Colonic mucosa (tissue), 4 donors: ENCODE measurements at regions not wholly inside any gene's neighbourhood (a gene's known extent, or its start where the extent isn't known, plus 50 kb on each side); places are given as distances from the start of the nearest gene placed in this dataset.
"Not testable (repeated sequence)": the region's sequence is repeated elsewhere in the genome, so short reads cannot be mapped to it uniquely, and the experiment has no call there.

ENCODE experiments used
- DNase-seq: peaks from one replicate; pipeline ENCODE4 v3.0.0-alpha.2; 2020
- H3K27ac ChIP-seq: fragments of 200-600 bp; one replicate; pipeline ENCODE4 v1.8.0; 2021
- H3K27me3 ChIP-seq: fragments of 200-600 bp; one replicate; pipeline ENCODE4 v1.8.0; 2021
- H3K36me3 ChIP-seq: fragments of 200-600 bp; one replicate; pipeline ENCODE4 v1.8.0; 2021
- H3K4me1 ChIP-seq: fragments of 200-600 bp; one replicate; pipeline ENCODE4 v1.8.0; 2021; ENCODE audit warnings: mild to moderate bottlenecking
- H3K4me3 ChIP-seq: fragments of 200-600 bp; one replicate; pipeline ENCODE4 v1.8.0; 2021
- H3K9ac ChIP-seq, 2 donors: one replicate each; pipeline ENCODE4 v1.7.0; 2013; ENCODE audit warnings: control low read depth in 2 of 2, low read depth in 2 of 2, low read length in 2 of 2
- H3K9me3 ChIP-seq: fragments of 200-600 bp; one replicate; pipeline ENCODE4 v1.8.0; 2021
- CTCF ChIP-seq: fragments of 200-600 bp; IDR thresholded peaks from one replicate; pipeline ENCODE4 v1.8.0; 2022; ENCODE audit warnings: antibody characterized with exemption, mild to moderate bottlenecking
- intact Hi-C: fragments of 100-400 bp; cut with DNase I; formaldehyde crosslinking; loops from one replicate; pipeline ENCODE4 v1.14.1; 2022
- donor health status: healthy.
- donor health status: DM: no; HTN: no; CAD: no.
- donor health status: DM: no; HTN: no; CAD: no.

- Histone ChIP-seq H3K4me1 (no peaks in the 10 kb centered on the region), H3K36me3 (no peaks in the 10 kb centered on the region), H3K9ac (no peak overlapping the region), H3K9me3 (no peaks in the 10 kb centered on the region), H3K27me3 (no peaks in the 10 kb centered on the region), H3K27ac (no peak overlapping the region), H3K4me3 (no peak overlapping the region)
- no peak for DNase-seq
- no peak for TF ChIP-seq CTCF
- intact Hi-C loops = no loop called here
Observed at GRCh38 chr12:46569826-46570439, 197.4 kb upstream of the SLC38A2 start.

- Histone ChIP-seq H3K9ac (no peak overlapping the region), H3K36me3 (no peaks in the 10 kb centered on the region), H3K4me3 (no peak overlapping the region), H3K9me3 (no peaks in the 10 kb centered on the region), H3K4me1 (no peaks in the 10 kb centered on the region), H3K27ac (no peak overlapping the region), H3K27me3 (no peaks in the 10 kb centered on the region)
- no peak for TF ChIP-seq CTCF
- intact Hi-C loops = no loop called here
- no peak for DNase-seq
Observed at GRCh38 chr12:46567667-46568066, 195.1 kb upstream of the SLC38A2 start.

GRCh38 chr12:46562625-46563225 is 190.2 kb upstream of the SLC38A2 start:
- intact Hi-C loops = no loop called here
- TF ChIP-seq CTCF = no peak
- Histone ChIP-seq H3K36me3 (no peaks in the 10 kb centered on the region), H3K4me1 (no peaks in the 10 kb centered on the region), H3K27ac (no peak overlapping the region), H3K9me3 (no peaks in the 10 kb centered on the region), H3K9ac (no peak overlapping the region), H3K4me3 (no peak overlapping the region), H3K27me3 (no peaks in the 10 kb centered on the region)
- DNase-seq = no peak

GRCh38 chr12:46561769-46562624 is 189.4 kb upstream of the SLC38A2 start:
- H3K36me3 ChIP-seq, intact Hi-C loops, H3K9me3 ChIP-seq, H3K4me1 ChIP-seq, H3K27ac ChIP-seq, H3K4me3 ChIP-seq, H3K27me3 ChIP-seq, DNase-seq, H3K9ac ChIP-seq: not testable (repeated sequence)

GRCh38 chr12:46560874-46561273 is 188.3 kb upstream of the SLC38A2 start:
- no peaks in the 10 kb centered on the region for H3K9me3 ChIP-seq
- intact Hi-C loops = no loop called here
- H3K4me1 ChIP-seq = no peaks in the 10 kb centered on the region
- H3K4me3 ChIP-seq = no peak overlapping the region
- no peaks in the 10 kb centered on the region for H3K27me3 ChIP-seq
- no peak for TF ChIP-seq CTCF
- no peak overlapping the region for H3K9ac ChIP-seq
- no peak overlapping the region for H3K27ac ChIP-seq
- H3K36me3 ChIP-seq = no peaks in the 10 kb centered on the region
- no peak for DNase-seq

- H3K4me1 ChIP-seq = no peaks in the 10 kb centered on the region
- intact Hi-C loops = no loop called here
- H3K36me3 ChIP-seq = no peaks in the 10 kb centered on the region
- no peak overlapping the region for H3K4me3 ChIP-seq
- H3K27me3 ChIP-seq = no peaks in the 10 kb centered on the region
- H3K9ac ChIP-seq = no peak overlapping the region
- no peak for DNase-seq
- no peak overlapping the region for H3K27ac ChIP-seq
- no peaks in the 10 kb centered on the region for H3K9me3 ChIP-seq
- TF ChIP-seq CTCF = no peak
Observed at GRCh38 chr12:46560089-46560488, 187.5 kb upstream of the SLC38A2 start.
